Hepatocyte (in vitro differentiated cells): ENCODE measurements at regions not wholly inside any gene's neighbourhood (a gene's known extent, or its start where the extent isn't known, plus 50 kb on each side); places are given as distances from the start of the nearest gene placed in this dataset.

Source experiments
- DNase-seq: peaks from one replicate; pipeline ENCODE4 v3.0.0-alpha.2; 2016; ENCODE audit warnings: low spot score
- H2AFZ ChIP-seq: fragments of 200-600 bp; sonication (generic); 2 replicates; pipeline ENCODE4 v1.6.0; 2016; ENCODE audit warnings: antibody characterized with exemption, mild to moderate bottlenecking
- H3K27ac ChIP-seq: fragments of 200-600 bp; sonication (generic); 2 replicates; pipeline ENCODE4 v1.5.1; 2016; ENCODE audit warnings: mild to moderate bottlenecking
- H3K27me3 ChIP-seq: fragments of 200-600 bp; sonication (generic); 2 replicates; pipeline ENCODE4 v1.6.1; 2016
- H3K36me3 ChIP-seq: fragments of 200-600 bp; sonication (generic); replicated peaks from 2 replicates; pipeline ENCODE4 v1.5.1; 2016; ENCODE audit warnings: low read depth; ENCODE audit not compliant: insufficient read depth
- H3K4me1 ChIP-seq: fragments of 200-600 bp; sonication (generic); 2 replicates; pipeline ENCODE4 v1.5.1; 2016; ENCODE audit warnings: mild to moderate bottlenecking, moderate library complexity; ENCODE audit not compliant: insufficient read depth
- H3K4me2 ChIP-seq: fragments of 200-600 bp; sonication (generic); 2 replicates; pipeline ENCODE4 v1.6.0; 2016
- H3K4me3 ChIP-seq: fragments of 200-600 bp; sonication (generic); 2 replicates; pipeline ENCODE4 v1.5.1; 2016; ENCODE audit warnings: mild to moderate bottlenecking
- H3K79me2 ChIP-seq: fragments of 200-600 bp; sonication (generic); 2 replicates; pipeline ENCODE4 v1.6.0; 2017; ENCODE audit warnings: mild to moderate bottlenecking
- H3K9me2 ChIP-seq: fragments of 200-600 bp; sonication (generic); replicated peaks from 2 replicates; pipeline ENCODE4 v1.6.0; 2017; ENCODE audit warnings: mild to moderate bottlenecking; ENCODE audit not compliant: insufficient read depth
- H3K9me3 ChIP-seq: fragments of 200-600 bp; sonication (generic); 2 replicates; pipeline ENCODE4 v1.5.1; 2016; ENCODE audit warnings: low read depth, mild to moderate bottlenecking
- H4K20me1 ChIP-seq: fragments of 200-600 bp; sonication (generic); 2 replicates; pipeline ENCODE4 v1.6.0; 2016; ENCODE audit warnings: mild to moderate bottlenecking; ENCODE audit not compliant: insufficient read depth, poor library complexity, severe bottlenecking
- CTCF ChIP-seq: fragments of 200-600 bp; sonication (generic); IDR thresholded peaks from 2 replicates; pipeline ENCODE4 v1.5.1; 2016; ENCODE audit warnings: antibody characterized with exemption, mild to moderate bottlenecking; ENCODE audit not compliant: poor library complexity
- EZH2 ChIP-seq: fragments of 200-600 bp; sonication (generic); IDR thresholded peaks from 2 replicates; pipeline ENCODE4 v1.6.1; 2016; ENCODE audit warnings: antibody characterized with exemption, mild to moderate bottlenecking, borderline replicate concordance
- EZH2phosphoT487 ChIP-seq: fragments of 200-600 bp; sonication (generic); IDR thresholded peaks from one replicate; pipeline ENCODE4 v1.6.1; 2018; ENCODE audit warnings: antibody characterized with exemption, mild to moderate bottlenecking, low read depth, moderate library complexity; ENCODE audit not compliant: unreplicated experiment, severe bottlenecking
- whole genome bisulfite sequencing: methylation state at CpG from one replicate; pipeline ENCODE4 v1.1.6; 2016; ENCODE audit warnings: low lambda C conversion rate; ENCODE audit errors: missing lambda C conversion rate; 5-methylcytosine and 5-hydroxymethylcytosine counted together

- DNase-seq: peak; percentile 45
- Histone ChIP-seq H2AFZ (no peak overlapping the region), H3K9me3 (no peaks in the 10 kb centered on the region), H3K27ac (no peak overlapping the region), H3K4me1 (no peaks in the 10 kb centered on the region), H3K9me2 (no peaks in the 10 kb centered on the region), H3K36me3 (no peaks in the 10 kb centered on the region), H3K79me2 (no peaks in the 10 kb centered on the region), H3K4me2 (no peak overlapping the region), H4K20me1 (no peaks in the 10 kb centered on the region), H3K4me3 (no peak overlapping the region), H3K27me3 (no peaks in the 10 kb centered on the region)
- TF ChIP-seq EZH2 (no peak), CTCF (no peak), EZH2phosphoT487 (no peak)
- WGBS: 78% methylated on average over 8 of the region's 8 CpGs
Measured at GRCh38 chr1:209368864-209369598, 214.5 kb upstream of the CAMK1G start.

- WGBS: 88% methylated on average over 6 of the region's 6 CpGs
- no peaks in the 10 kb centered on the region for H3K9me3 ChIP-seq
- no peaks in the 10 kb centered on the region for H4K20me1 ChIP-seq
- no peaks in the 10 kb centered on the region for H3K4me1 ChIP-seq
- no peak overlapping the region for H3K4me2 ChIP-seq
- no peak overlapping the region for H3K27ac ChIP-seq
- no peaks in the 10 kb centered on the region for H3K79me2 ChIP-seq
- no peak for DNase-seq
- H3K4me3 ChIP-seq: no peak overlapping the region
- no peak overlapping the region for H2AFZ ChIP-seq
- no peak for TF ChIP-seq EZH2
- no peaks in the 10 kb centered on the region for H3K9me2 ChIP-seq
- no peaks in the 10 kb centered on the region for H3K36me3 ChIP-seq
- no peaks in the 10 kb centered on the region for H3K27me3 ChIP-seq
Measured at GRCh38 chr1:209370241-209370995, 213.1 kb upstream of the CAMK1G start.

- H3K27ac ChIP-seq: no peak overlapping the region
- no peak overlapping the region for H3K4me3 ChIP-seq
- H3K27me3 ChIP-seq: no peaks in the 10 kb centered on the region
- H3K9me3 ChIP-seq: no peaks in the 10 kb centered on the region
- no peaks in the 10 kb centered on the region for H3K79me2 ChIP-seq
- WGBS: 56% methylated on average over 5 of the region's 5 CpGs
- no peak overlapping the region for H3K4me2 ChIP-seq
- no peaks in the 10 kb centered on the region for H3K36me3 ChIP-seq
- H3K4me1 ChIP-seq: no peaks in the 10 kb centered on the region
- DNase-seq: no peak
- no peak for TF ChIP-seq CTCF
- H4K20me1 ChIP-seq: no peaks in the 10 kb centered on the region
- H3K9me2 ChIP-seq: no peaks in the 10 kb centered on the region
- H2AFZ ChIP-seq: no peak overlapping the region
Measured at GRCh38 chr1:209375097-209375496, 208.4 kb upstream of the CAMK1G start.

- no peak overlapping the region for H2AFZ ChIP-seq
- no peaks in the 10 kb centered on the region for H3K9me2 ChIP-seq
- no peaks in the 10 kb centered on the region for H3K79me2 ChIP-seq
- no peaks in the 10 kb centered on the region for H3K4me1 ChIP-seq
- TF ChIP-seq EZH2phosphoT487: no peak
- no peak for TF ChIP-seq CTCF
- no peaks in the 10 kb centered on the region for H3K36me3 ChIP-seq
- no peaks in the 10 kb centered on the region for H3K9me3 ChIP-seq
- no peaks in the 10 kb centered on the region for H3K27me3 ChIP-seq
- H4K20me1 ChIP-seq: no peaks in the 10 kb centered on the region
- H3K27ac ChIP-seq: no peak overlapping the region
- WGBS: 65% methylated on average over 2 of the region's 2 CpGs
- H3K4me2 ChIP-seq: no peak overlapping the region
- H3K4me3 ChIP-seq: no peak overlapping the region
- no peak for DNase-seq
Measured at GRCh38 chr1:209375671-209376365, 207.7 kb upstream of the CAMK1G start.
